Activated naive CD8-positive, alpha-beta T cell treated with anti-CD3 and anti-CD28 coated beads, Interleukin-2, amount 50 U/mL, for 24 hours (primary cell): ENCODE measurements at regions not wholly inside any gene's neighbourhood (a gene's known extent, or its start where the extent isn't known, plus 50 kb on each side); places are given as distances from the start of the nearest gene placed in this dataset.

ENCODE experiments used
- ATAC-seq: fragments of 150-1000 bp; cut with Tn5 transposase; one replicate; pipeline ENCODE4 v1.10.0; 2021
- DNase-seq: peaks from one replicate; pipeline ENCODE4 v3.0.0; 2021
- H3K27ac Mint-ChIP-seq: one replicate; pipeline ENCODE4 v1.8.0; 2021; ENCODE audit warnings: mild to moderate bottlenecking, mixed read lengths
- H3K27me3 Mint-ChIP-seq: one replicate; pipeline ENCODE4 v1.8.0; 2021; ENCODE audit warnings: mixed read lengths
- H3K36me3 Mint-ChIP-seq: one replicate; pipeline ENCODE4 v1.8.0; 2021; ENCODE audit warnings: low read depth, mixed read lengths
- H3K4me1 Mint-ChIP-seq: one replicate; pipeline ENCODE4 v1.8.0; 2021; ENCODE audit warnings: mixed read lengths
- H3K4me3 Mint-ChIP-seq: one replicate; pipeline ENCODE4 v1.8.0; 2021; ENCODE audit warnings: mild to moderate bottlenecking, moderate library complexity, mixed read lengths
- H3K9me3 Mint-ChIP-seq: one replicate; pipeline ENCODE4 v1.8.0; 2021; ENCODE audit warnings: mixed read lengths

DNA sequence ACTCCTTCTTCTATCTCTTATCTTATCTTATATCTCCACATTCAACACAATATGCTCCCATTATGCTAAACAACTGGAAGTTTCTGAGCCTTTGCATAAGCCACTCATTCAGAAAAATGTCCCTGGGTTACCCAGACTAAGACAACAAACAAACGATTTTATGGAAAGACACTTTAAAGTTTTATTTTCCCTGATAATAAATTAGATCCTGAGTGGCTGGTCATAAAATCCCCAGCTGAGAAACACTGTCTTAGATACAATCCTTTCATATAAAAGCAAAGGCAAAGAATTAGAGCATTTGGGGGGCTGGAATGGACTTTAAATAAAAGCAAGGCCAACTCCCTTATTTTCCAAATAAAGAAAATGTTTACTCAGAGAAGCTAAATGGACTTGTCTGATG lies 322.3 kb downstream of the GBE1 start:
- no peaks in the 10 kb centered on the region for H3K4me1 Mint-ChIP-seq
- H3K27ac Mint-ChIP-seq: no peak overlapping the region
- H3K36me3 Mint-ChIP-seq: no peaks in the 10 kb centered on the region
- no peaks in the 10 kb centered on the region for H3K27me3 Mint-ChIP-seq
- ATAC-seq (no peak), DNase-seq (no peak)
- H3K9me3 Mint-ChIP-seq: no peaks in the 10 kb centered on the region
- no peak overlapping the region for H3K4me3 Mint-ChIP-seq

DNA sequence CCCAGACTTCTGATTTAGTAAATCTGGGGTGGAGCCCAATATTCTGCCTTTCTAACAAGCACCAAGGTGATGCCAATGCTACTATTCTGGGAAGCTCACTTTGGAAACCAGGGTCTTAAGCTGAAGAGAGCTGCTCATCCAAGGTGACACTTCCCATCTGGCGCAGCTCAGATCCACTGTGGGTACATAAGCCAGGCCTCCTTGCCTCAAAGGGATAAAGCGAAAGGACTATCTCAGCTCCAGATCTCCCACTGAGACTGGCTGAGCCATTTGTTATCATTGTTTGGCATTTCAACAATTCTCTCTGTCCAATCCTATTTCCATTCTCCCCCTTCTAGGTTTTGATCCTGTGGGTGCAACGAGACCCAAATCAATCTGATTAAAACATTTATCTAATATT lies 323.8 kb downstream of the GBE1 start:
- H3K36me3 Mint-ChIP-seq: no peaks in the 10 kb centered on the region
- ATAC-seq (no peak), DNase-seq (no peak)
- H3K27me3 Mint-ChIP-seq: no peaks in the 10 kb centered on the region
- H3K4me3 Mint-ChIP-seq: no peak overlapping the region
- no peaks in the 10 kb centered on the region for H3K9me3 Mint-ChIP-seq
- no peak overlapping the region for H3K27ac Mint-ChIP-seq
- H3K4me1 Mint-ChIP-seq: no peaks in the 10 kb centered on the region

DNA sequence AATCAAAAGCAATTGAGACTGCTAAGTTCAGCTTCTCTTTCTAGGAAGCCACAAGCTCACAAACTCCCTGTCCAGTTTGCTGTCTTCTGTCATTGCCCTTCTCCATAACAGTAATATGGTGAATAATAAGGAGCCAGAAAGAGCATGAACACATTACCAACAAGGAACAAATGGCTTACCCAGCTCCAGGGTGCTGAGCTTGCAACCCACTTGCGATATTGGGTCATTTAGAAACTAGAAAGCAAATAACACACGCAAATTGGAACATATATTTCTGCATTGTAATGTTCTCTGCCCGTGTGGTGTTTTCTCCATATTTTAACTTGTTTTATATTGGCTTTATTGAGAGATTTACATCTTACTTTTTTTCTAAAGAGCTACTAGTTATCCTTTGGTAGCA lies 325.3 kb downstream of the GBE1 start:
- no peak for DNase-seq
- Mint-ChIP-seq H3K9me3 (no peaks in the 10 kb centered on the region), H3K4me3 (no peak overlapping the region), H3K4me1 (no peaks in the 10 kb centered on the region), H3K27ac (no peak overlapping the region), H3K36me3 (no peaks in the 10 kb centered on the region), H3K27me3 (no peaks in the 10 kb centered on the region)
- ATAC-seq: no peak

DNA sequence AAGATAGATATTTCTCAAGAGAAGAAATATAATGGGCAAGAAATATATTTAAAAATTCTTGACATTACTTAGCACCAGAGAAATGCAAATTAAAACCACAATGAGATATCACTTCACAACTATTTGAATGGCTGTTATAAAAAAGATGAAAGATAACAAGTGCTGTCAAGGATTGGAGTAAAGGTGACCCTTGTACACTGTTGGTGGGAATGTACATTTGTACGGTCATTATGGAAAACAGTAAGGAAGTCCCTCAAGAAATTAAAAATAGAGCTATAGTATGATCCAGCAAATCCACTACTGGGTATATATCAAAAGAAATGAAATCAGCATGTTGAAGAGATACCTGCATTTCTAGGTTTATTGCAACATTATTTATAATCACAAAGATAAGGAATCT lies 326.4 kb downstream of the GBE1 start:
- Mint-ChIP-seq H3K27me3 (no peaks in the 10 kb centered on the region), H3K36me3 (no peaks in the 10 kb centered on the region), H3K27ac (no peak overlapping the region), H3K4me1 (no peaks in the 10 kb centered on the region), H3K9me3 (no peaks in the 10 kb centered on the region), H3K4me3 (no peak overlapping the region)
- no peak for ATAC-seq
- DNase-seq: no peak

DNA sequence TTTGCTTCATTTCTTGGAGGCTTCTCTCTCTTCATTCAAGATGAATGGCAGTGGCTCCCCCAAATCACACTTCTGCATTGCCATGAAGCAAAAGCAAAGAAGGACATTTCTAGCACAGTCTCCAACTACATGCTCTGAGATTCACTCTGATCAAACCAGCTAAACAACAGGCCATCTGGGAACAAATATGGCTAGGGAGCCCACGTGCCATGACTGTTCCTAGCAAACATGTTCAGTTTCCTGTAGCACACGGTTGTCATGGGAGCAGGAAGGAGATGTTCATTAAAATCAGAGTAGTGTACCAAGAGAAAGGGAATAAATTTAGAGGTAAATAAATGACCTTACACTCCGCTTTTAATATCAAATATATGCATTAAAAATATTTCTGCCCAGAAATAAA lies 327.3 kb downstream of the GBE1 start:
- Mint-ChIP-seq H3K9me3 (no peaks in the 10 kb centered on the region), H3K4me3 (no peak overlapping the region), H3K27me3 (no peaks in the 10 kb centered on the region), H3K36me3 (no peaks in the 10 kb centered on the region), H3K27ac (no peak overlapping the region), H3K4me1 (no peaks in the 10 kb centered on the region)
- ATAC-seq (no peak), DNase-seq (no peak)

DNA sequence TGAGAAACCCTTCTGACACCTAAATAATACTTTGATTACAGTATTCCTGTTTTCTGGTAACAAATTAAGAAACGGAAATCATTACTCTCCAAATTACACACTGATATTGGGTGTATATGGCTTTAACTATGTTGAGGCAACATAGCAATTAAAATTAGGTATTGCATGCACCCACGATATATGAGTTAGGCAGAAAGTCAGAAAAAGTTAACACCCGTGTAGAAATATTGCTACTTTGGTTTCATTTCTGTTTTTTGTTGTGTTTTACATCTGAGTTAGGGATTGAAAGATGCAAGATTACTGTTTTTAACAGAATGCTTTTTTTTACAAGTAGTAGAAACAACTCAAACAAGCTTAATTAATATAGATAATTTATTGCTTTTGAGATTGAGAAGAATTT lies 327.8 kb downstream of the GBE1 start:
- Mint-ChIP-seq H3K36me3 (no peaks in the 10 kb centered on the region), H3K27ac (no peak overlapping the region), H3K27me3 (no peaks in the 10 kb centered on the region), H3K9me3 (no peaks in the 10 kb centered on the region), H3K4me3 (no peak overlapping the region), H3K4me1 (no peaks in the 10 kb centered on the region)
- ATAC-seq (no peak), DNase-seq (no peak)

DNA sequence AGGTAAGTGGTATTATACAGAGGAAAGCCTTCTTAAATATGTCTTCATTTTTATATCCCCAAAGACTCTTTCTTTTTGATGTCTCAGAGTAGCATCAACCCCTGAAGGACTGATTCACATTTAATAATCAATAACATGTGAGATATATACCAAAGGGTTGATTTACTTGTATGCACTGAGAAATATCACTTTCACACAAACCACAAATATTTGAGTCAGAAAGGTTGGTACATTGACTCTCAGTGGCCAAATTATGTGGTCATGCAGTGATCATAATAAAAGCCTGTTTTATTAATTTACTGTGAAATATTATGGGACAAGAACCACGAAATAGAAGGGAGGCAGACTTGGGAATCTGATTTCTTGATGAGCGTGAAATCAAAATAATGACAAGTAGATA lies 329.0 kb downstream of the GBE1 start:
- no peaks in the 10 kb centered on the region for H3K36me3 Mint-ChIP-seq
- ATAC-seq: no peak
- H3K4me3 Mint-ChIP-seq: no peak overlapping the region
- H3K4me1 Mint-ChIP-seq: no peaks in the 10 kb centered on the region
- no peak for DNase-seq
- H3K27me3 Mint-ChIP-seq: no peaks in the 10 kb centered on the region
- H3K9me3 Mint-ChIP-seq: no peaks in the 10 kb centered on the region
- H3K27ac Mint-ChIP-seq: no peak overlapping the region

DNA sequence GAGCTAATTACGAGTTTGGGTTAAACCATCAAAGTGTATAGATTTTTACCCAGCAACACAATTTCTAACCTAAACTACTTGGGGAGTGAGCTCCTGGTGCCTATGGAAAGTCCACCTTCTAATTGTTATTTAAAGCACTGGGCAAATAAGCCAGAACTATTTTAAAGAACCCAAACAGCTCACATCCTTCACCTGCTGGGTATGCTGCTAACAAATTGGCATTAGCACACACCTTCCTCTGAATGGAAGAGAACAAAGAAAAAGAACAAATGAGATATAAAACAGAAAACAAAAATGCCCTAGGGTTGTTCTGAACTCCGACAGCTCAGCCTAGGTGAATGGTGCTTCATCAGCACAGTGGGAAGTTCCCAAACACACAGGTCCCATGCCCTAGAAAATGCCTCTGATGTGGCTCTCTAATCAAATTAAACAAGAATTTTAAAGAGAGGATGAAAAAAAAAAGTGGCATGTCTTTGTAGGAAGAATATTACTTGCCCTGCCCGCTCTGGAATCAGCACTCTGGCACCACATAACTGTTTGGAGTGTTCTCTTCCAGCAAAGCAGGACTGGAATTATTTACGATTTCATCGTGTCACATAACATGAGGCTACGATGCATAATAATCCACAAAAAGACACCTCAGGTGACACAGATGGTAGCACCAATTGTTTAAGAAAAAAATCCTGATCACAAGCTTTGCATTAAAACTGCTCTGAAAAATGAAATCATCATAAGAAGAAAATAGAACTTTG lies 334.4 kb downstream of the GBE1 start:
- ATAC-seq: no peak
- H3K9me3 Mint-ChIP-seq: no peaks in the 10 kb centered on the region

DNA sequence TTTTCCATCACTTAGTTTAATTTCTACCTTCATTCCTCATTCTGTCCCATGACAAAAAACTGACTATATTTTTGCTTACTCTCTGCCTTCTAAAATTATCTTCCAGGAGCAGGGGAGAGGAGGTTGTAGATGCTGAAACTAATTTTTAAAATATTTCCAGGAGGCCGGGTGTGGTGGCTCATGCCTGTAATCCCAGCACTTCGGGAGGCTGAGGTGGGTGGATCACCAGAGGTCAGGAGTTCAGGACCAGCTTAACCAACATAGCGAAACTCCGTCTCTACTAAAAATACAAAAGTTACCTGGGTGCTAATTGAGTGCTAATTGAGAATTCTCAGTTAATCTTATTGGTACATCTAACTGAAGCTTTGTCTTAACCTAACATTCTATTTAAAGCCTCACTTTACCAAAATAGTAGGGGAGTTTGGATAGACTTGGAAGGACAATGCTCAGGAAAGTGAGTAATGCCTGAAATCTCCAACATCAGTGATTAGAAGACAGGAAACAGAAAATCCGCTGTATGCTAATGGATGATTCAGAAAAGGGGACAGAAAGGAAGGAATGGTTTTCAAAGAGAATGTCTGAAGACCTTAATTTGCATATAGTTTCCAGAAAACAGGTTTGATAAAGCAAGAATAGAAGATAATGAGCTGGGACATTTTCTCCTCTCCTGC lies 336.1 kb downstream of the GBE1 start:
- Mint-ChIP-seq H3K4me1 (no peaks in the 10 kb centered on the region), H3K4me3 (no peak overlapping the region), H3K9me3 (no peaks in the 10 kb centered on the region), H3K36me3 (no peaks in the 10 kb centered on the region), H3K27me3 (peaks cover 2% of the 10 kb centered on the region), H3K27ac (no peak overlapping the region)
- no peak for DNase-seq
- no peak for ATAC-seq

More for the DNA sequence above, 334.4 kb downstream of the GBE1 start:
- no peak overlapping the region for H3K4me3 Mint-ChIP-seq
- DNase-seq: no peak
- no peaks in the 10 kb centered on the region for H3K36me3 Mint-ChIP-seq
- H3K4me1 Mint-ChIP-seq: no peaks in the 10 kb centered on the region
- no peak overlapping the region for H3K27ac Mint-ChIP-seq
- H3K27me3 Mint-ChIP-seq: peaks cover 2% of the 10 kb centered on the region

DNA sequence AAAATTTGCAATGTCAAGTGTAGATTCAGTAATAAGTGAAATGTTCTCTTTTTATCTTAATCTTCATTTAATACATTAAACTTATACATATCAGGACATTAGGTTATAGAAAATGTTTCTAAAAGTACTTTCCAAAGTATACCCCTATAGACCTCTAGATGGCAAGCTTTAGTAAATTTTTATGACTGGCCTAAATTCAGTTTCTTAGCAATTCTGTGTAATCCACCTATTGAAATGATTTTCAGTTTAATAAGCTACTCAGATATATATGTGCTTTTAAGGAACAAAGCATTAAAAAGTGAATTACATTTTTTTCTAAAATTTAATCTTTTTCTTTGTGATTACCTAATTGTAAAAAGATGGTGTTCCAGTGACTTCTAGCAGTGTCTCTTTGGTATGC lies 342.2 kb downstream of the GBE1 start:
- H3K4me1 Mint-ChIP-seq: no peaks in the 10 kb centered on the region
- no peak overlapping the region for H3K27ac Mint-ChIP-seq
- no peaks in the 10 kb centered on the region for H3K9me3 Mint-ChIP-seq
- no peak for ATAC-seq
- no peak for DNase-seq
- no peaks in the 10 kb centered on the region for H3K36me3 Mint-ChIP-seq
- H3K4me3 Mint-ChIP-seq: no peak overlapping the region
- no peaks in the 10 kb centered on the region for H3K27me3 Mint-ChIP-seq

DNA sequence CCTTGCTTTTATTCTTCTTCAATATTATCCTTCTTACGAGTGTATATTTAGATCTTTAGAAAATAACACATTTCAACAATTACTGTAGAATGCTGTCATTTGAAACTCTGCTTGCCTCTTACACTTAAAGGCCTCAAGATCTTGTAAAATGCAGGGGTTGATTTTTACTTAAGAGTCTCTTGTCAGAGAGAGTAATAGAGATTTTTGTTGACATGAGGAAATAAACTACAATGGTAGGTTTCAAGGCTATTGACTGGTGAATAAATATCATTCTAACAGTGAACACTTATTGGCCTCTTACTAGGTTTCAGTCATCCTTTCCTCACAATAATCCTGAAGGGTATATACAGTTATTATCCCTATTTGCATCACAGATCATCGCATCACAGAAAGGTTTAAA lies 344.6 kb downstream of the GBE1 start:
- H3K4me3 Mint-ChIP-seq: no peak overlapping the region
- no peaks in the 10 kb centered on the region for H3K27me3 Mint-ChIP-seq
- ATAC-seq: no peak
- DNase-seq: no peak
- H3K9me3 Mint-ChIP-seq: no peaks in the 10 kb centered on the region
- no peaks in the 10 kb centered on the region for H3K4me1 Mint-ChIP-seq
- no peaks in the 10 kb centered on the region for H3K36me3 Mint-ChIP-seq
- H3K27ac Mint-ChIP-seq: no peak overlapping the region

DNA sequence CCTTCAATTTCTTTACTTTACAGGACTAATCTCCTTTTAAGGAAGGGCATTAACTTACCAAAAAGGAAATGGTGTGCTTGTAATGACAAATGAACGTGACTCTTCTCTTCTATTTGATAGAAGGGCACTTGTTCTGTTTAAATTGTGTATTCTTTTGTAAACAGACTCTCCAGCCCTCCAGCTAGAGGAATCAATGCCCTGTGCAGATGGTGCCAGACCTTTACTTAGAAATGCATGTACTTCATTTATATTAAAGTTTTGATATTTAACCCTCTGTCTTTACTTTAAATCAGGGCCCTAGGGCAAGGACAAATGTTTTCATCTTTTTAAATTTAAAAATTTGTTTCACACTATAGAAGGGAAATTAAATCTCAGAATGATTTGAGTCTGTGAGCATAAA lies 355.1 kb downstream of the GBE1 start:
- Mint-ChIP-seq H3K4me1 (no peaks in the 10 kb centered on the region), H3K36me3 (no peaks in the 10 kb centered on the region), H3K9me3 (peaks cover 5% of the 10 kb centered on the region), H3K27ac (no peak overlapping the region), H3K27me3 (no peaks in the 10 kb centered on the region), H3K4me3 (no peak overlapping the region)
- ATAC-seq (no peak), DNase-seq (no peak)

DNA sequence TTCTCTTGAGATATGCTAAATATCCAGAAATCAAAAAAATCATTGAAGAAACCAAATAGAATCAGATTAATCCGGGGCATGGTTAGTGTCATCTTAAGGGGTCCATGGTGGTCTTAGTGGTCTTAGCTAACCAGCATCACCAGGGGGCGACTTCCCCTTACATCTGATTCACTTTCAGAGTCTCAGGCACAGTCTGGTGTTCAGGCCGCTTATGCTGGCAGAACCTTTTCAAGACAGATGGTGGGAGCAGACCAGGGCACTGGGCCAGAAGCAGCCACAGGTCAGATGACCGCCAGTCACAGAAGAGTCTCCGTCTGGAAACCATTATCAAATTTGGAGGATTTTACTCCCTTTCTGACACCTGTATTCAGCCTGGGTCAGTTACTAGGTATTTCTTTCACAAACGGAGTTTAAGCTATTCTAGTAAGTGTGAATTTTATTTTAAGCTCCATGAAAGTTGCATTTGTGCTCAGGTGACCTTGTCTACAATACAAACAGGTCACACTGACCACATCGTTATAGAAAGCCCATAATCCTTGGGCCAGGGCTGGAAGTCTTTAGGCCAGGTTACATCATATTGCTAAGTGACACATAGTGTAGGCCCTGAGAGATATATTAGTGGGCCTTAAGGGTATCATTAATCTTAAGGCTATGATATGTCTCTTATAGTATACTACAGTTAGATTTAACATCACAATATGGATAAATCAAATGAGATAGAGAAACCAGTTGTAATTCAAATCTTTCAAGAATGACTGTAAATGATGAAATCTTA lies 365.5 kb downstream of the GBE1 start:
- Mint-ChIP-seq H3K4me3 (no peak overlapping the region), H3K9me3 (no peaks in the 10 kb centered on the region), H3K4me1 (no peaks in the 10 kb centered on the region), H3K27ac (no peak overlapping the region), H3K27me3 (no peaks in the 10 kb centered on the region), H3K36me3 (no peaks in the 10 kb centered on the region)
- ATAC-seq (no peak), DNase-seq (no peak)

DNA sequence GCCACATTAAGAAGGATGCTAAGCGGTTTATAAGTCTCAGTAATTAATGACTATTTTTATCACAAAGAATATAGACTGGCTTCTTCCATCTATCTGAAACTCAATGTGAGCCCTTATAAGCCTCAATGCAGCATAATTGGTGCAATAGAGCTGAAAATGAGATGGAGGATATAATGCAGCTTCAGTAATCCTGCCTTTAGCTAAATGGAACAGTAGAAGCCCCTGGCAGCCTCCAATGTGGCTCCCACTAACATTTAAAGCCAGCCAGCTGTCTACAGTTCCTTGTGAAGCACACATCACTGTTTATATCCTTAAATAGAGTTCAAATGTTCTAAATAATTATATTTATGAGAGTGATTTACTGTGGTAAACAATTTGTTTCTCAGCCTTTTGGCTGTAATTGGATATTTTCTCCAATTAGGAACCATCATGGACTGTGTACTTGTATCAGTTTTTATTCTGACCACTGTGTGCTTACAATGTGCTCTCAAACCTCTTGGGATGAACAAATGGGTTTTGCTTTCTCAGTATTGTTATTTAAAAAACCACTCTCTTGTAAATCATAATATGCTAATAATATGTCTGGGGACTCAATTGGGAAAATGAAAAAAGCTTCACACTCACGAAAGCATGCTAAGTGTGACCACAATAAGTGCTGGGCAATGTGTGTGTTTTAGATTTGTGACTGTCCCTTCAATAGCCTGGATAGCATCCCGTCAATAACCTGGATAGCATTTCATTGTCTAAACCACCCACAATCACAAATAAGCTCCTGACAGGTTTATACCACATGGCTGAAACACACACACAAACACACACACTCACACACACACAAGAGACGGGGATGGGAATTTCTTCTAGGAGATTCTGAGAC lies 366.6 kb downstream of the GBE1 start:
- Mint-ChIP-seq H3K4me3 (no peak overlapping the region), H3K36me3 (no peaks in the 10 kb centered on the region), H3K9me3 (no peaks in the 10 kb centered on the region), H3K4me1 (no peaks in the 10 kb centered on the region), H3K27ac (no peak overlapping the region), H3K27me3 (no peaks in the 10 kb centered on the region)
- no peak for ATAC-seq
- no peak for DNase-seq
